ENCODE measurements at regions not wholly inside any gene's neighbourhood (a gene's known extent, or its start where the extent isn't known, plus 50 kb on each side); places are given as distances from the start of the nearest gene placed in this dataset.

- TF ChIP-seq CTCF (IDR thresholded peaks at IDR 0.05): no peak
- no peak for TF ChIP-seq POLR2A (IDR thresholded peaks at IDR 0.05)
Measured at GRCh38 chr6:139752086-139752485, 377.6 kb upstream of the CITED2 start.
